ENCODE measurements at regions not wholly inside any gene's neighbourhood (a gene's known extent, or its start where the extent isn't known, plus 50 kb on each side); places are given as distances from the start of the nearest gene placed in this dataset.

GRCh38 chr6:133683308-133683580, 205.7 kb upstream of the TCF21 start:
- Histone ChIP-seq H2BK12ac (ENCODE audit: low read length) (no peak overlapping the region), H3K23ac (ENCODE audit: low read length) (peak overlapping the region; percentile 85), H4K12ac (ENCODE audit: low read depth, low read length) (no peak overlapping the region), H4K8ac (ENCODE audit: low read depth, low read length) (no peak overlapping the region), H3K27ac (ENCODE audit: low read depth, low read length) (no peak overlapping the region), H3K4me2 (ENCODE audit: low read length) (no peak overlapping the region), H2BK5ac (ENCODE audit: low read depth, low read length, poor library complexity) (no peak overlapping the region), H3K4me3 (ENCODE audit: low read depth, low read length) (no peak overlapping the region), H3K9me3 (ENCODE audit: insufficient read depth, low read depth, low read length) (no peaks in the 10 kb centered on the region), H3K36me3 (ENCODE audit: control insufficient read depth in 1 of 2, insufficient read depth in 2 of 2, low read length in 2 of 2) (no peaks in the 10 kb centered on the region), H3K18ac (ENCODE audit: low read length) (no peak overlapping the region), H2AK5ac (ENCODE audit: low read length) (no peak overlapping the region), H3K79me1 (ENCODE audit: low read length) (no peaks in the 10 kb centered on the region), H3K4me1 (ENCODE audit: control insufficient read depth in 1 of 2, insufficient read depth in 2 of 2, low read length in 2 of 2) (no peaks in the 10 kb centered on the region), H2AFZ (ENCODE audit: insufficient read depth, low read length, poor library complexity) (no peak overlapping the region), H3K27me3 (ENCODE audit: insufficient read depth, low read length) (no peaks in the 10 kb centered on the region), H2BK120ac (ENCODE audit: insufficient read depth, low read length, poor library complexity) (no peak overlapping the region), H3K9ac (ENCODE audit: low read length) (no peak overlapping the region), H3K4ac (ENCODE audit: low read depth, low read length) (no peak overlapping the region), H3K79me2 (ENCODE audit: control insufficient read depth, insufficient read depth, low read length, poor library complexity) (no peaks in the 10 kb centered on the region), H4K91ac (ENCODE audit: low read depth, low read length) (no peak overlapping the region), H3K14ac (ENCODE audit: low read length) (no peak overlapping the region)
- WGBS (ENCODE audit: extremely low coverage, insufficient coverage, insufficient read length), result no CpG with 5 or more reads among the region's 1 CpG
- DNase-seq, result no peak

- no peak for DNase-seq
- Histone ChIP-seq H3K23ac (ENCODE audit: low read length) (no peak overlapping the region), H2BK5ac (ENCODE audit: low read depth, low read length, poor library complexity) (no peak overlapping the region), H3K9ac (ENCODE audit: low read length) (no peak overlapping the region), H4K8ac (ENCODE audit: low read depth, low read length) (no peak overlapping the region), H4K12ac (ENCODE audit: low read depth, low read length) (no peak overlapping the region), H3K27ac (ENCODE audit: low read depth, low read length) (no peak overlapping the region), H2AK5ac (ENCODE audit: low read length) (no peak overlapping the region), H3K18ac (ENCODE audit: low read length) (no peak overlapping the region), H2BK120ac (ENCODE audit: insufficient read depth, low read length, poor library complexity) (no peak overlapping the region), H3K14ac (ENCODE audit: low read length) (no peak overlapping the region), H3K4me2 (ENCODE audit: low read length) (no peak overlapping the region), H3K9me3 (ENCODE audit: insufficient read depth, low read depth, low read length) (no peaks in the 10 kb centered on the region), H3K79me1 (ENCODE audit: low read length) (no peaks in the 10 kb centered on the region), H4K91ac (ENCODE audit: low read depth, low read length) (no peak overlapping the region), H3K4me3 (ENCODE audit: low read depth, low read length) (no peak overlapping the region), H2BK12ac (ENCODE audit: low read length) (no peak overlapping the region), H3K4ac (ENCODE audit: low read depth, low read length) (no peak overlapping the region), H3K36me3 (ENCODE audit: control insufficient read depth in 1 of 2, insufficient read depth in 2 of 2, low read length in 2 of 2) (no peaks in the 10 kb centered on the region), H2AFZ (ENCODE audit: insufficient read depth, low read length, poor library complexity) (no peak overlapping the region), H3K79me2 (ENCODE audit: control insufficient read depth, insufficient read depth, low read length, poor library complexity) (no peaks in the 10 kb centered on the region), H3K4me1 (ENCODE audit: control insufficient read depth in 1 of 2, insufficient read depth in 2 of 2, low read length in 2 of 2) (no peaks in the 10 kb centered on the region), H3K27me3 (ENCODE audit: insufficient read depth, low read length) (no peaks in the 10 kb centered on the region)
- WGBS (ENCODE audit: extremely low coverage, insufficient coverage, insufficient read length), result no CpG with 5 or more reads among the region's 2 CpGs
Measured at GRCh38 chr6:133683606-133684005, 205.3 kb upstream of the TCF21 start.

GRCh38 chr6:133688705-133689492, 200.0 kb upstream of the TCF21 start:
- Histone ChIP-seq H3K27me3 (ENCODE audit: insufficient read depth, low read length) (no peaks in the 10 kb centered on the region), H3K36me3 (ENCODE audit: control insufficient read depth in 1 of 2, insufficient read depth in 2 of 2, low read length in 2 of 2) (no peaks in the 10 kb centered on the region), H3K4ac (ENCODE audit: low read depth, low read length) (no peak overlapping the region), H3K9ac (ENCODE audit: low read length) (no peak overlapping the region), H4K91ac (ENCODE audit: low read depth, low read length) (no peak overlapping the region), H2BK120ac (ENCODE audit: insufficient read depth, low read length, poor library complexity) (no peak overlapping the region), H3K27ac (ENCODE audit: low read depth, low read length) (no peak overlapping the region), H3K4me3 (ENCODE audit: low read depth, low read length) (no peak overlapping the region), H4K12ac (ENCODE audit: low read depth, low read length) (no peak overlapping the region), H3K14ac (ENCODE audit: low read length) (no peak overlapping the region), H2AK5ac (ENCODE audit: low read length) (no peak overlapping the region), H4K8ac (ENCODE audit: low read depth, low read length) (no peak overlapping the region), H2AFZ (ENCODE audit: insufficient read depth, low read length, poor library complexity) (no peak overlapping the region), H3K4me2 (ENCODE audit: low read length) (no peak overlapping the region), H2BK5ac (ENCODE audit: low read depth, low read length, poor library complexity) (no peak overlapping the region), H3K79me1 (ENCODE audit: low read length) (no peaks in the 10 kb centered on the region), H3K9me3 (ENCODE audit: insufficient read depth, low read depth, low read length) (no peaks in the 10 kb centered on the region), H3K18ac (ENCODE audit: low read length) (no peak overlapping the region), H3K79me2 (ENCODE audit: control insufficient read depth, insufficient read depth, low read length, poor library complexity) (no peaks in the 10 kb centered on the region), H3K4me1 (ENCODE audit: control insufficient read depth in 1 of 2, insufficient read depth in 2 of 2, low read length in 2 of 2) (no peaks in the 10 kb centered on the region), H3K23ac (ENCODE audit: low read length) (no peak overlapping the region), H2BK12ac (ENCODE audit: low read length) (no peak overlapping the region)
- no CpG with 5 or more reads among the region's 5 CpGs for WGBS (ENCODE audit: extremely low coverage, insufficient coverage, insufficient read length)
- no peak for DNase-seq

- Histone ChIP-seq H2AK5ac (ENCODE audit: low read length) (no peak overlapping the region), H3K4me2 (ENCODE audit: low read length) (no peak overlapping the region), H4K12ac (ENCODE audit: low read depth, low read length) (no peak overlapping the region), H3K79me2 (ENCODE audit: control insufficient read depth, insufficient read depth, low read length, poor library complexity) (no peaks in the 10 kb centered on the region), H3K23ac (ENCODE audit: low read length) (no peak overlapping the region), H2BK12ac (ENCODE audit: low read length) (no peak overlapping the region), H3K79me1 (ENCODE audit: low read length) (no peaks in the 10 kb centered on the region), H3K9ac (ENCODE audit: low read length) (no peak overlapping the region), H3K4ac (ENCODE audit: low read depth, low read length) (no peak overlapping the region), H3K9me3 (ENCODE audit: insufficient read depth, low read depth, low read length) (no peaks in the 10 kb centered on the region), H2BK5ac (ENCODE audit: low read depth, low read length, poor library complexity) (no peak overlapping the region), H3K4me1 (ENCODE audit: control insufficient read depth in 1 of 2, insufficient read depth in 2 of 2, low read length in 2 of 2) (no peaks in the 10 kb centered on the region), H3K27me3 (ENCODE audit: insufficient read depth, low read length) (no peaks in the 10 kb centered on the region), H3K14ac (ENCODE audit: low read length) (no peak overlapping the region), H3K4me3 (ENCODE audit: low read depth, low read length) (no peak overlapping the region), H3K18ac (ENCODE audit: low read length) (no peak overlapping the region), H2BK120ac (ENCODE audit: insufficient read depth, low read length, poor library complexity) (no peak overlapping the region), H3K36me3 (ENCODE audit: control insufficient read depth in 1 of 2, insufficient read depth in 2 of 2, low read length in 2 of 2) (no peaks in the 10 kb centered on the region), H4K8ac (ENCODE audit: low read depth, low read length) (no peak overlapping the region), H4K91ac (ENCODE audit: low read depth, low read length) (no peak overlapping the region), H2AFZ (ENCODE audit: insufficient read depth, low read length, poor library complexity) (no peak overlapping the region), H3K27ac (ENCODE audit: low read depth, low read length) (no peak overlapping the region)
- no peak for DNase-seq
- no CpG with 5 or more reads among the region's 5 CpGs for WGBS (ENCODE audit: extremely low coverage, insufficient coverage, insufficient read length)
Measured at GRCh38 chr6:133689863-133690262, 199.1 kb upstream of the TCF21 start.
